Left hindlimb (tissue), 1 donor: ENCODE measurements at regions not wholly inside any gene's neighbourhood (a gene's known extent, or its start where the extent isn't known, plus 50 kb on each side); places are given as distances from the start of the nearest gene placed in this dataset.

Experiments
- DNase-seq: peaks from one replicate; pipeline ENCODE4 v3.0.0-alpha.2; 2018

DNA sequence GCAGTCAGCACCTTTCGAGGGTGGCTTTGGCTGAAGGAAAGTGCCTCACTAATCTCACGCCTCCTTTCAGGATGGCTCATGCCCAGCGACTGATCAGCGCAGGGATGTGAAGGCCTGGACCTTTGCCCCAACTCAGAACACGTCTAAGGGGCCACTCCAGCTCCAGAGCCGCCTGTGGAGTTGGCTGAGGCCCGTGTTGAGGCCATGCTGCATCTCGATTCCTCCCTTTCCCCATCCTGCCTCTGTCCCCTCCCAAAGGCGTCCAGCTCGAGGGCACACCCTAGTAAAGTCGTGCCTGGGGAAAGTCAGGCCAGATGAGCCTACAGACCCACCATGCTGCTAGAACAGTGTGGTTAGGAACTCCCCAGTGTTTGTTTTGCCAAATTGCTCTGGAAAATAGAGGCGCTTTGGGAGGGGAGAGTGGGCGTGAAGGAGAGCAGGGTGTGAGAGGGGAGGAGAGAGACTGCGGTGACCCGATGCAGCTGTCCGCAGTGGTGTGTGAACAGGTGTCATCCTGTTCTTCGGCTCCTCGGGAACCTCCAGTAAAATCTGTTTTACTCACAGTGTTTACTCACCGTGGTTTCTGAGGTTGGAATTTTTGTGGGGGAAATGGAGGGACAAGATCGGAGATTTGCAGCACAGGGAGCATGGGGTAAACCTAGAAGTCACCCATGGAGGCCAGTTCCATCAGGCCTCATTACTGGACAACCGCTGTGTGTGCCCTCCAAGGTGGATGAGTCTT, 85.0 kb upstream of the PMEPA1 start:
- no peak for DNase-seq

DNA sequence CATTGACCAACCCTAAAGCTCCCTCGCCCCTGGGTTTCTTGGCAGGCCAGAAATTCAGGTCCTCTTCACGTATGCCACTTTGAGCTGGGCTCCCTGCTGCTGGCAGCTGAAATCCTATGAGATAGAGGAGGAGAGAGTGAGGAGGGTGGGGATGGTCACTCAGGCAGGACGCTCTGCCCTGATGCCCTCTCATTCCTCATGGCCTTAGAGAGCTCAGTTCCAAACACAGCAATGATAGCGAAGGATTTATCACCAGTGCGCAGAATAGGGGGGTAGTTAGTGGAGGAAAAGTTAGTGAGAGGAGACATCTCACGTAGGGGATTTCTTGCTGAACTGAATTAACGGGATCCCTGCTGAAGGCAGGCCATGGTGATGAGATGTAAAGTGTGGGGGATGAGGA, 84.2 kb upstream of the PMEPA1 start:
- DNase-seq, result no peak

DNA sequence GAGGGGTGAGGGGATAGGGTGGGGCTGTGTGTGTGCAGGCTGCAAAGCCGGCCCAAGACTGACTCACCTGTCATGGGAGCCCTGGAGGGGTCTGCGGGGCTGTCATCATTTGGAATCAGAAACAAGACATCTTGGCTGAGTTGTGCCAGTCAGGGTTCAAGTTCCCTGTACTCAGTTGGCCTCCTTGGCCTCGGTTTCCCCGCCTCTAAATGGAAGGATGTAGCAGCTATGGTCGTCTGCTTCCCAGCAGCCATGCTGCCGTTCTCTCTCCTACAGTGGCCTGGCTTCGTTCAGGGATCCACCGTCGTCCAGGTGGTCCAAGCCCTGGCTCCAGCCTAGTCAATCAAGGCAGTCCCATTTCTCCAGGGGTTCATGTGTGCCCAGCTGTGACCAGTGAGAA, 83.6 kb upstream of the PMEPA1 start:
- no peak for DNase-seq

DNA sequence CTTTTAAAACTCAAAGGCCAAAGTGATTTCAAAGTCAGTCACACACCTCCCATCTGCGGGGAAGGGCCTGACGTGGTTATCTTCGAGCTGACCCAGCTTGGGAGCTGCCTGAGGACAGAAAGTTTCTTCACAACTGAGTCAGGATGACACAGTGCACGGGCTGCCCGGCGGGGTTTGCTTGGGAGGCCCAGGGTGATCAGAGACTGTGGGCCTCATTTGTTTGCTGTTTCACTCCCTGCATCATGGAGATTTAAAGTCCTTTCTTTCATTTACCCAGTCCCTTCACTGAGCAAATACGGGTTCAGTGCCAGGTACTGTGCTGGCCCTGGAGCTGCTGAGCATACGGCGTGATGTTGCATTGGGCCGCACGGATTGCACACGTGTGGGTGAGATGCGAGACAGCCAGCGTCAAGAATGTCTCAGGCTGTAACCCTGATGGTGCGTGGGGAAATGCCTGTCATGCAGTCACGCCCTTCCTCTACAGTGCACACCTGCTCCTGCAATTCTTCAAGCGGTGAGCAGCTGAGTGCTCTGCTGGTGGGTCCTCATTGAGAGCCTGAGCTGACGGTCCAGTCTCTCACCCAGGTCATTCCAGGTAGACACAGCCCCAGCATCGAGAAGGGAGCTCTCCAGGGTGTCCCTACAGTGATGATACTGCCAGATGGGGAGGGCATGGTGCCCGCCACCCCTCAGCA, 82.7 kb upstream of the PMEPA1 start:
- no peak for DNase-seq

DNA sequence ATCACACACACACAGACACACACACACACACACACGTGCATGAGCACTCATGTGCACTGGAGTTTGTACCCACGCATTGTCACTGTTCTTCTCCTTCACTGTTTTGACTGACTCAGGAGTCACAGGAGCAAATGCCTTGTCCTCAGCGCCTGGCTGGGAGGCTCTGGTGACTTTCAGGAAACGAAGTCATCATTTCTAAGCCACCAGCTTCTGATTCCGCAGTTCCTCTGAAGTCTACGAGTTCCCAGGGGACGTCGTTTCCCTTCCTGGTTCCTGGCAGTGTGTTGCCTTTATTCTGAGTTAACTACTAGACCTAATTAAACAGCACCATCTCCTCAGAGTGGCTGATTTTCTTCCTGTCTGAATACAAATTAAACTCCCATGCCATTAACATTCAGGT, 82.2 kb upstream of the PMEPA1 start:
- no peak for DNase-seq

DNA sequence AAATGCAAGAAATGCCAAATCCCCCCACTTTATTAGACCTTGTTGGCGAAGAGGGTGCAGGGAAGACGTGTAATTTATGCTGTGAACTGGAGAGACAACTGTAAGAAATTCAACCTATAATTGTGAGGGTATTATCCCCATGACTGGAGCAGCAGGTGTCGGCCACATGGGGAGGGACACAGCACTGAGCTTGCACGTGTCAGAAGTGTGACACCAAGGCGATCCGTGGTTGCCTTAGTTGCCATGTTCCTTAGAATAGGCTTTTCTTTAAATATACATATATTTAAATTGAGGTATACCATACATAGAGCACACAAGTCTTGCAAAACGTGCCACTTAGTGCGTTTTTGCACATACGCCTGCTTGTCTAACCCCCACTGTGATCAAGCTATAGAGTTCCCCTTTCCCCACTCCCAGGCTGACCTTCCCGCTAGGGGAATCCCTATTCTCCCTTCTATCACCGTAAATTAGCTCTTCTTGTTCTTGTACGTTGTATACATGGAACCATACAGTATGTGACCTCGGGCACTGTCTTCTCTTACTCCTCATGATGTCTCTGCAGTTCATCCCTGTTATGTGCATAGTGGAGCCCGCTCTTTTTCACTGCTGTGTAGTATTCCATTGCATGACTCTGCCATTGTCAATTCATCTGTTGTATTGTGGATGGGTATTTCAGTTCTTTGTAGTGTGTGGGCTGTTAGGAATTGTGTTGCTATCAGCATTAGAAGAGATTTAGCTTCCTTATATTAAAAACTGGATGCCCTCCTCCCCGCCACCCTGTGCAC, 81.6 kb upstream of the PMEPA1 start:
- DNase-seq, result no peak

DNA sequence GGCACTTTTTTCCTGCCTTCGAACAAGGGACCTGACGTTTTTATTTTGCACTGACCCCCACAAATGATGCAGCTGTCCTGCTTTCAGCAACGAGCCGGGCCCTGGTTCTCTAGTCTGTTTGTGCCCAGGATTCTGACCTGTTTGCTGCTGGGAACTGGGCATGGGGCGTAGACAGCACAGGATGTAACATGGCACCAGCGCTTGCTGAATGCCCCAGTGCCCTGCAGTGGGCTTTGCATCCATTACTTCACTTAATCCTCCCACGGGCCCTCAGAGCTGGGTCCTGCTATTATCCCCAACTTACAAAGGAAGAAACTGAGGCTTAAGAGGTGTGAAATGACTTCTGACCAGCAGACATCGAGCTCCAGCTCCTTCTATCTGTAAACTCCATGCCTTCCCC, 80.4 kb upstream of the PMEPA1 start:
- DNase-seq, result no peak

DNA sequence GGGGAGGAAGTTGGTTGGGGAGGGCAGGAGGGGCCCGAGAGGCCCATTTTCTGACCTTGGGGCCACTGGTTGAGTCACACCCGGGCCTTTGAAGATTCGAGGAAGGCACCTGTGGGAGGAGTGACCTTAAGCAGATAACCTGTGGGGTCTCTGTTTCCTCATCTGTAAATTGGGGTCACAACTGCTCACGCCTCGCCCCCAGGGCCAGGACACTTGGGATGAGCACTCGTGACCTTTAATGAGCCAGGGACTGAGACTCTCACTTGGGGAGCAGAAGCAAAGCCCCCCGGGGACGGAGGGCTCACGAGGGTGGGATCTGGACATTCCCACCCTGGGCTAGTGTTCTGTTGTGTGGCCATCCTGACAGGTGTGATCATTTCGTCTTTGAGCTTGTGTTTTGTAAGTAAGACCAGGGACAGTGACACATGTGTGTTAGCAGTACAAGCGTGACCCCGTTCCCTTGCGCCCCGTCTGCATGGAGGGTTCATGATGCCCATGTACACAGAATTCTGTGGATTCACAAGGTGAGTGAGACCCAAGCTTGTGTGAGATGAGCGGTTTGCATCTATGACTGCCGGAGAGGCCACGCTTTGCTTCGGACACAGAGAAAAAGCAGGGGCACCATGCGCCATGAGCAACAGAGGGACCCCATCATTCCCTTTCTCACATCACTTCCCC, 79.3 kb upstream of the PMEPA1 start:
- no peak for DNase-seq

DNA sequence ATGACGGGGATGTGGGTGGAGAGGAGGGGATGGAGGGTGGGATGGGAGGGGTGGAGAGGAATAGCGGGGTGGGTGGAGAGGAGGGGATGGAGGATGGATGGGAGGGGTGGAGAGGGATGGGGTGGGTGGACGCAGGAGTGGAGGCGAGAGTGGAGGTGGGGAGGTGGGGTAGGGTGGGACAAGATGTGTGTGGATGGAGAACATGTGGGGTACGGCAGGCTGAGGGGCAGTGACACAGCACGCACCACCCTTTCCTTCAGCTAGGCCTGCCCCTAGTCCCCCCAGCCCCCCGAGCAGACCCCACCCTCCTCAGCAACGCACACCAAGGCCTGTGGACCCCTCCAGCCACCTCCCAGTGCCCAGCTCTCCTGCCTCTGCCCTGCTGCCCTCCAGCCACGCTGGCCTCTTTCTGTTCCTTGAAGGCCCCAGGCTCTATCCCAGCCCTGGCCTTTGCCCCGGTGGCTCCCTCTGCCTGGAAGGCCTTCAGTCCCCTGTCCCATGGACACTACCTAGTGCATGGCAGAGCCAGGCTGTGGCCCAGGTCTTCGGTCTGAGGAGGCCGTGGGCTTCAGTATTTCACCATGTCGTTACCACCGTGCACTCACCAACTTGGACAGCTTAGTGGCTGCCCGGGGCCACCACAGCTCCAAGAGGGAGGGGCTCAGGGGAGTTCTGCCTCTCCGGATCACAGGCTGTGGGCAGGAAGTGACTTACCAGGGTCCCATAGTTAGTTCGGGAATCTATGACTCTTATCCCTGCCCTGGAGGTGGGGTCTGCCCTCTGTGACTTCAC, 78.4 kb upstream of the PMEPA1 start:
- DNase-seq, result no peak

DNA sequence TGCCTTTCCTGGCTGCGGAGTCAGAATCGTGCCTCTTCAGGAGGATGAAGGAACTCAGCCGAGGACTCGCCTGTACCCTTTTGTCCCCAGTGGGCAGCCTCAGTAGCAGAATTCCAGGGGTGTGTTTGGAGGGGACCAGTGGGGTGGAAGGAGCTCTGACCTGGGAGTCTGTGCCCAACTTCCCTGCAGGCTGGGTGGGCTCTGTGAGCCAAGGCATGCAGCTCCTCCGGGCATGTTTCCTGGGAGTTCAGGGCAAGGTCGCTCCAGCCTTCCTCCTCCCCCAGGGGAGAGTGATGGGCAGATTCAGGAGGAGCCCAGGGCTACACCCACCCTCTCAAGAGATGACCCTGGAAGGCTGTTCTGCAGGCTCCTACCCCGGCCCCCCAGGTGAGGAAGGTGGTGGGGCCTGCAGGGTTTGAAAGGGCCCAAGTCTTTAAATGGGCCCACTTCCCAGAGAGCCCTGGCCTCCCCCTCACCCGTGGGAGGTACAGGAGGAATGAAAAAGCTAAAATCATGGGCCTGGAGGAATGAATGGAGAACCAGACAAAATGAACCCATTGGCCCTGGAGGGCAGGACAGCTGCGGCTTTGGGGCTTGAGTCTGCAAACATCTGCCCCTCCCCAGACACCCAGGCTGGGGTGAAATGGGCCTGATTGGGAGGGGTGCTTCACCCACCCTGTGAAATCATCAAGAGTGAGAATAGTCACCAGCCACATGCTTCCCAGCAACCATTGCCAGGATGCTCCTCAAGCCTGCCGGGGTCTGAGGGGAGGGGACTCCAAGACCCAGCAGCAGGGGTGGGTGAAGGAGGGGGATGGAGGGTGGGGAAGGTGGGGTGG, 77.6 kb upstream of the PMEPA1 start:
- no peak for DNase-seq

DNA sequence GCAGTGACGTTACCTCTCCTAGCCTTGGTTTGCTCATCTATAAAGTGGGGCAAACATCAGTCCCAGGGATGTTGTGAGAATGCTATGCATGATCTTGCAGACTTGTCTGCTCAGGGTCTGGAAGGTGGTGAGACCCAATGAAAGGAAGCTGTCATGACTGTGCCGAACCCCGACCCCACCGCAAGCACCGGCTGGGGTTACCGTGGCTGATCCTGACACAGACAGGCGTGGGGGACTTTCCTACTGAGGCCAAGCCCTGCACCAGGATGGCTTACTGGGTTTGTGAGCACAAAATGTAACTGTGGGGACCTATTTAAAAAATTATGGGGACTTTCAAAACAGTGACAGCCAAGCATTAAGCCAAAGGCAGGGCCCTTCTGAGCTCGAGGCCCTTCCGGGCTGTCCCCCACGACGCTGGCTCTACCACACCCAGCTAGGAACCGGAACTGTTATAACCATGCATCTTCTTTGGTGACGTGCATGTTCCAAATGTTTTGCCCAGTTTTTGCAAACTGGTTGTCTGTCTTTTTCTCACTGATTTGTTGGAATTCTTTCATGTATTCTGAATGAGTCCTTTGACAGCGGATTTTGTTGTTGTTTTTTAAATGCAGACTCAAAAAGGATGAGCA, 76.6 kb upstream of the PMEPA1 start:
- no peak for DNase-seq

DNA sequence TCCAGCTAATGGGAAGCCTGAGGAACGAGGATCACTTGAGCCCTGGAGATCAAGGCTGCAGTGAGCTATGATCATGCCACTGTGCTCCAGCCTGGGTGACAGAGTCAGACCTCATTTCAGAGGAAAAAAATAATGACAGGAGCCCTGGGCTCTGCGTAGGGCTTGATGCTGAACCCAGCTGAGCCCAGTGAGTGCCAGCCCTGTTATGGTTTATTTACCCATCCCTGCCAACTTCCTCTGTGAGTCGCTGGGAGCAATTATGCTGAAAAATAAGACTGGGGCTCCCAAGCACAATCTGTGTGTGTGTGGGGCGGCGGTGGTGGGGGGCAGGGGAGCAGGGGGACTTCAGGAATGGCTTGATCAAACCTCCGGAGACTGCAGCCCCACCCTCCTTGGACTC, 75.9 kb upstream of the PMEPA1 start:
- DNase-seq, result no peak

DNA sequence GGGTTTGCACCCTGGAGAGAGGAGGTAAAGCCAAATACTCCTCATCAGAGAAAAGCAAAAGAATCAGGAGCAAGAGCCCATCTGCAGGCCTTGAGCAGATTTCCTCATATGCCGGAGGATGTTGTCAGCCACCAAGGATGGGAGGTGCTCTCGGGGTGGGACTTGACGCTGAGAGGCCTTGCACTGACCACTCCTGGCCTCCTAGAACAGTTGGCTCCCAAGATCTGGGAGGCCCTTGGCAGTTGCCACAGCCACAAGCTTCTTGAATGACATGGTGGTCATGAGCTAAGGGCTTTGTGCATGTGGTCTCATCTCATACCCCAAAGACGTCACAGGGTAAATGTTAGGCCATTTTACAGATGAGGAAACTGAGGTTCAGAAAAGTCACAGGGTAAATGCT, 75.2 kb upstream of the PMEPA1 start:
- DNase-seq, result no peak

DNA sequence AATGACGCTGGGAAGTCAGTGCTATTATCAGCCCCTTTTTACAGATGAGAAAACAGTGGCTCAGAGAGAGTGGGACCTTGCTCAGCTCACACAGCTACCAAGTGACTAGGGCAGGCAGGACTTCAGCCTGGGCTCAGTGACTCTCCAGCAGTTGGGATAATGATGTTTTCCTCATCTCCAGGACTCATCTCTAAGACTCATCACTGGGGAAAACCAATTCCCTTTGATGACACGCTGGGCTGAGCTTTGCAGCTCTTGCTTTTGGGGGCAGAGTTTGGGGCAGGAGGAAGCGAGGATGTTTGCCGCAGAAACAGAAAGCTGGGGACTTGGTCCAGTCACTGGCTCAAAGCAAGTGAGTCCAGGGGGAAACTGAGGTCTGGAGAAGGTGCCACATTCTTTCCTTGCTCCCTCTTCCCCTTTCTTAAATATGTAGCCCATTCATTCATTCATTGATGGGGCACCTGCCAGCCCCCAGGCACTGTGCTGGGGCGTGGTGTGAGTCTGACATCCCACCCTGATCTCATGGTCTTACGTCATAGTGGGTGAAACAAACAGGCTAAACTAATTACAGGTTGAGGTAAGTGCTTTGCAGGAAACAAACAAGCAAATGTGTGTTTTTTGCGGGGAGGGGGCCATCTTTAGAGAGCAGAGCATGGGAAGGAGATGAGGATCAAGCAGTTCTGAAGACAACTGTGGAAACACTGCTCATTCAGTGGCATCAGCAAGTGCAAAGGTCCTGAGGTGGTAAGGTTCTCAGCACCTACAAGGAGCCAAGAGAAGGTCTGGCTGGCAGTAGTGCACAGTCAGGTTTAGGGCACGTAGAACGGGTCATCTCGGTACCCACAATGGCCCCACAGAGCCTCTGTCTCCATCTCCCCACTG, 74.4 kb upstream of the PMEPA1 start:
- DNase-seq, result no peak

DNA sequence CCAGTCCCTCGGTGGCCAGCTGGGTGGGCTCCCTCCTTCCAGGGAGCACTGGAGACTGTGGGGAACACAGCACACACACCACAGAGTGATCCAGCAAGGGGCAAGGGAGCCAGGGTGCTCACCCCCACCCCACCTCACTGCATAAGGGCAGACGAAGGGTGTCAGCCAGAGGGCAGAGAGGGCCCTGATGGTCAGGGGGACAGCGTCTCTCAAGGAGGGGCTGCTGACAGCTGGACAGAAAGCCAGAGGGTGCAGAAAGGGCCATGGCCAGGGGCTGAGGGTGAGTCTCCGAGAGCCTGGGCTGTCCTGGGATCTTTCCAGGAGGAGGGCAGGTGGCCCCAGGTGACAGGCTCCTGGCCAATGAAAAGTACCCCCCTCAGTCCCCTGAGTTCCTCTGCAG, 73.4 kb upstream of the PMEPA1 start:
- no peak for DNase-seq

DNA sequence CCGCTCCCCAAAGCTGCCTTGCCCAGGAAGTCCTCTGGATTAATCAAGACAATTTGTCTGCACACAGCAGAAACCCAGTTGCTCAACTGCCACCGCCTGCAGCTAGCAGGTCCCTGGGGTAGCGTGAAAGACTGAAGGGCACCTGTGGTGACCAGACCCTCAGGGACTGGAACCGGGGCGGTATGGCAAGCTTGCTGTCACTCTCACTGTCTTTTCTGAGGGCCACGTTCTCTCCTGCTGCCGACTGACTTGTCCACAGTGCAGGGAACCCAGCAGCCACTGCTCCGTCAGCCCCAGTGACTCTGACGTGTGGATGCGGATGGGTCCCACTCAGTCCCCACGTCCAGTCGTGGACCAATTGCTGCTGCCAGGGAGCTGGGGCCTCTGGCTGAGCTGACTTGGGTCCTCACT, 72.8 kb upstream of the PMEPA1 start:
- DNase-seq, result no peak

DNA sequence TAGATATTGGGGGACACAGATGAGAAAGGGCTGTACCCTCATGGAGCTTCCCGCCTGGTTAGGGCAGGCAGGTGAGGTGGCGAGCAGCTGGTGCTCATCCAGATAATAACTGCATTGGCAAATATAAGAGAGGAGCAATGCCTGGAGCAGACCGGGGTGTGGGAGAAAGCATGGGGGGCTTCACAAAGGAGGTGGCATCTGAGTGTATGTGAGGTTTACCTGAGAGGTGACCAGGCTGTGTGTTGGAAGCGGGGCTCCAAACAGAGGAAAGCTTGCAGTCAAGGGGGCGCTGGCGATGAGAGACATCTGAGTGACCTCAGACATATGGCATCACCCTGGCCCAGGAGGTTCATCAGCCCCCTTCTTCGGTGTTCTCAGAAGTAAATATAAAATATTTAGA, 72.1 kb upstream of the PMEPA1 start:
- no peak for DNase-seq

DNA sequence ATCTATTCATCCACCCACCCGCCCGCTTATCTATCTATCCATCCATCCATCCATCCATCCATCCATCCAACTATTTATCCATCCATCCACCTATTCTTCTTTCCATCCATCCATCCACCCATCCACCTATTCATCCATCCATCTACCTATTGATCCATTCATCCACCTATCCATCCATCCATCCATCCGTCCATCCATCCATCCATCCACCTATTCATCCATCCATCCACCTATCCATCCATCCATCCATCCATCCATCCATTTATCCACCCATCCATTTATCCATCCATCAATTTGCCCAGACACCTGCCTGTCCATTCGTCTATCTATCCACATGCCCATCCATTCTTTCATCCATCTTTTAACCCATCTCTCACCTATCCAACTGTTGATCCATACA, 71.1 kb upstream of the PMEPA1 start:
- DNase-seq, result no peak

DNA sequence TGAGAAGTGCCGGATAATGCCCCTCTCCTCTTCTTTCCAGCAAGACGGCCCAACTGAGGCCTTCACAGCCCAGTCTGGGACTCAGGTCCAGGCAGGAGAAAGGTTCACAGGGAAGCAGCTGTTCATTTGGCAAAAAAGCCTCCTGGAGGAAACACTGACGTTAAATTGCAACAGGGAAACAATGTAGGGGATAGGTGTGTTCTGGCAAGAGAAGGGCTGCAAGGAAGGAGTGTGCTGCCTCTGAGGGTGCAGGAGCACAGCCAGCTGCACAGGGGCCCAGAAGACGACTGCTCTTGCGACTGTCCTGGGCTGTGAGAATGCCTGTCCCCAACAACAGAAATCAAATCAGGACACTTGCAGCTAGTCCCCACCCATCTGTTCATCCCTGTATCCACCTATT, 70.6 kb upstream of the PMEPA1 start:
- DNase-seq, result no peak

DNA sequence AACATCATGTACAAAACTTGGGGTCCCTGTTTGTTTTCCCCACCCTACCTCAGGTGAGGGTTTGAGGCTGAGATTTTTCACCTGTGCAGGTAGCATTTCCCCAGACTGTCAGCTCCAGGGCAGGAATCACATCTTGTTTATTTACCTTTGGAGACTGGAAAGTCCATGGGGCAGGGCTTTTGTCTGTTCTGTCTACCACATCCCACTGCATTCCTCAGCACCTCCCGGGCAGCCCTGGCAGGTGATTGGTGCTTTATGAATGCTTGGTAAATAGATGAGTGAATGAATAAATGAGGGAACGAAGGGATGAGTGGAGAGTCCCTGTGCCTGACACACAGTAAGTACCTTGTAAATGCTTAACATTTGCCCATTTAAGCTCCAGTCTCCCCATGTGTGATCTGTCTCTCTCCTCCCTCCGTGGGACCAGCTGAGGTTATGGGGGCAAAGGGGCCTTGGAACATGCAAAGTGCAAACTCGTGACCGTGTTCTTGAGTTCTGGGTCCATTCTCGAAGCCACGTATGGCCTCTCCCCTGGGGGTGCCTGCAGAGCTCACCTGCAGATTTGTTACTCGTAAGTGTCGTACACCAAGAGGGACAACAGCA, 69.7 kb upstream of the PMEPA1 start:
- no peak for DNase-seq
